Karpas-422 (cell line): ENCODE measurements at regions not wholly inside any gene's neighbourhood (a gene's known extent, or its start where the extent isn't known, plus 50 kb on each side); places are given as distances from the start of the nearest gene placed in this dataset.
"Not testable (repeated sequence)": the region's sequence is repeated elsewhere in the genome, so short reads cannot be mapped to it uniquely, and the experiment has no call there.

Experiments used
- DNase-seq: peaks from one replicate; pipeline ENCODE4 v3.0.0-alpha.2; 2015
- H2AFZ ChIP-seq: fragments of 200-600 bp; sonication (generic); 2 replicates; pipeline ENCODE4 v1.6.1; 2014; ENCODE audit warnings: antibody characterized with exemption, low read length, mixed read lengths
- H3K27ac ChIP-seq: fragments of 200-600 bp; sonication (generic); 2 replicates; pipeline ENCODE4 v1.5.1; 2014; ENCODE audit warnings: mild to moderate bottlenecking, low read length, moderate library complexity
- H3K27me3 ChIP-seq: fragments of 200-600 bp; sonication (generic); 2 replicates; pipeline ENCODE4 v1.6.1; 2014; ENCODE audit warnings: low read length, mixed read lengths
- H3K36me3 ChIP-seq: fragments of 200-600 bp; sonication (generic); 2 replicates; pipeline ENCODE4 v1.6.1; 2014; ENCODE audit warnings: low read length, mixed read lengths; ENCODE audit not compliant: insufficient read depth
- H3K4me1 ChIP-seq: fragments of 200-600 bp; sonication (generic); 2 replicates; pipeline ENCODE4 v1.6.1; 2014; ENCODE audit warnings: mild to moderate bottlenecking, low read length, mixed read lengths
- H3K4me2 ChIP-seq: fragments of 200-600 bp; sonication (generic); 2 replicates; pipeline ENCODE4 v1.6.1; 2014; ENCODE audit warnings: low read length, low read depth, mild to moderate bottlenecking; ENCODE audit not compliant: poor library complexity, severe bottlenecking
- H3K4me3 ChIP-seq: fragments of 200-600 bp; sonication (generic); 2 replicates; pipeline ENCODE4 v1.5.1; 2014; ENCODE audit warnings: mild to moderate bottlenecking, antibody characterized with exemption, low read length, mixed read lengths
- H3K79me2 ChIP-seq: fragments of 200-600 bp; sonication (generic); 2 replicates; pipeline ENCODE4 v1.6.1; 2014; ENCODE audit warnings: mild to moderate bottlenecking, low read length, mixed read lengths
- H3K9ac ChIP-seq: fragments of 200-600 bp; sonication (generic); 2 replicates; pipeline ENCODE4 v1.6.0; 2014; ENCODE audit warnings: low read length
- H3K9me2 ChIP-seq: fragments of 200-600 bp; sonication (generic), shearing (Covaris generic); replicated peaks from 2 replicates; pipeline ENCODE4 v1.6.0; 2014; ENCODE audit warnings: mild to moderate bottlenecking, low read length, moderate library complexity; ENCODE audit not compliant: insufficient read depth
- H3K9me3 ChIP-seq: fragments of 300-700, 200-600 bp; sonication (generic); 2 replicates; pipeline ENCODE4 v1.6.1; 2014; ENCODE audit warnings: low read length, mixed read lengths
- H4K20me1 ChIP-seq: fragments of 200-600 bp; sonication (generic); 2 replicates; pipeline ENCODE4 v1.6.1; 2014; ENCODE audit warnings: mild to moderate bottlenecking, antibody characterized with exemption, low read length, low read depth; ENCODE audit not compliant: insufficient read depth

DNA sequence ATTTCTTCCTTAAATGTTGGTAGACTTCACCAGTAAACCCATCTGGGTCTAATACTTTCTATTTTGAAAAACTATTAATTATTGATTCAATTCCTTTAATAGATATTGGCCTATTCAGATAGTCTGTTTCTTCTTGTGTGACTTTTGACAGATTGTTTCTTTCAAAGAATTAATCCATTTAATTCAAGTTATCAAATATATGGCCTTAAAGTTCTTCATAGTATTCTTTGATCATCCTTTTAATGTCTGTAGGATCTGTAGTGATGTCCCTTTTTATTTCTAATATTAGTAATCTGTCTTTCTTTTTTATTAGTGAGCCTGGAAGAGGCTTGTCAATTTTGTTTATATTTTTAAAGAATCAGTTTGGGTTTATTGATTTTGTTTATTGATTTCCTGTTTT is 190.0 kb downstream of the SLC38A4 start:
- Histone ChIP-seq H3K4me1 (no peaks in the 10 kb centered on the region), H4K20me1 (no peaks in the 10 kb centered on the region), H3K36me3 (no peaks in the 10 kb centered on the region), H3K27ac (no peak overlapping the region), H3K9me2 (no peaks in the 10 kb centered on the region), H3K9me3 (no peaks in the 10 kb centered on the region), H3K79me2 (no peaks in the 10 kb centered on the region), H3K4me3 (no peak overlapping the region), H3K9ac (no peak overlapping the region), H3K27me3 (no peaks in the 10 kb centered on the region), H2AFZ (no peak overlapping the region), H3K4me2 (no peak overlapping the region)
- no peak for DNase-seq

DNA sequence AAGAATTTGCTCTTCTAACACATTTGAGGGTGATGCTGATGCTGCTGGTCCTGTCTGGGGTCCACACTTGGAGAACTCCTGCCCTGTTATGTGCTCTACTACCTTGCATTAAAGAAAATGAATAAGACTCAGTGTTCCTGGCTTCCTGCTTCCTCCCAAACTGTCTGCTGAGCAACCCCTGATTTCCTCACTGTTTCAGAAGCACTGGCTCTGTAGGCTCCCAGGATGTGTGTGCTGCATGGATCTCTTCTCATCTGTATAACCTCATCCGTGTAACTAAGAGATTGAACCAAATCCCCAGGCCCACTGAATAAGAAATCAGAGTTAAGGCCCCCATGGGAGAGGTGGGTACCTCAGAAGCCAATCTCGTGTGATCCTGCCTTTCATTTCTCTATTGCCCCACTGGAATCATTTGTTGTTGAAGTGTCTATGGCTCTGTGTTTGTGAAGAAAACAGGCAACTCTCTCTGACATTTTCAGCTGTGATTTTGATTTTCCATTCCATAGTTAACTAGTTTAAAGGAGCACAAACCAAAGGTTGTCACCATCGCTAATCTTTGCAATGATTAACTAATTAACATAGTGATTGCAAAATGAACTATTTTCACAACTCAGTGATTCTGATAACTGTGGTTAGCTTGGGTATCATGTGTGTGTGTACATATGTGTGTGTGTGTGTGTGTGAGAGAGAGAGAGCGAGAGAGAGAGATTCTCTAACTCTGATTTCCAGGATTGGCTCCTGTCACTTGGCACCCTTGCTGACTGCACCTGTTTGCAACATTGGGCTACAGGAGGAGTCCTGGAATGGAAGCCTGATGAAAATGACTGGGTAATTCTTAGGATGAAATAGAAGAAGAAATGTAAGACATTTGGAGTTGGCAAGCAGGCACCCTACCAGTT is 196.2 kb downstream of the SLC38A4 start:
- Histone ChIP-seq H3K27ac (no peak overlapping the region), H3K27me3 (no peaks in the 10 kb centered on the region)

DNA sequence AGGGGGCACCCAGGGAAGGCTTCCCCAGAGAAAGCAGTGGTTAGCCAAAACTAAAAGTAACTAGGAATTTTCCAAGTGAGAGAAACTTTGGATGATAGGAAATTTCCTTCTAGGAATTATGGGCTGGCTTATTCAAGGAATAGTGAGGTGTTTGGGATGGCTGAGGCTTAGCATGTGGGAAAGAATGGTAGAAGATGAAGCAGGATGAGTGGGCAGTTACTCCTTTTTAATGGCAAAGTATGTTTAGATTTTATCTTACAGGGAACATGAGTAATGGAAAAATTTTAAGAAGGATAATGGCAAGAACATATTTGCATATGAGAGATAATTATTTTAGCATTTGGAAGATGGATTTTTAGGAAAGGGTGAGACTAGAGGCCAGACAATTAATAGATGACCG is 197.6 kb downstream of the SLC38A4 start:
- Histone ChIP-seq H3K4me3 (no peak overlapping the region), H3K4me1 (no peaks in the 10 kb centered on the region), H2AFZ (no peak overlapping the region), H3K36me3 (no peaks in the 10 kb centered on the region), H3K9me2 (no peaks in the 10 kb centered on the region), H3K27me3 (no peaks in the 10 kb centered on the region; the same call in 1 of the 2 replicates), H3K4me2 (no peak overlapping the region), H4K20me1 (no peaks in the 10 kb centered on the region), H3K79me2 (no peaks in the 10 kb centered on the region), H3K9ac (no peak overlapping the region), H3K9me3 (no peaks in the 10 kb centered on the region), H3K27ac (no peak overlapping the region)
- DNase-seq: no peak

More for the DNA sequence above, 196.2 kb downstream of the SLC38A4 start:
- no peak overlapping the region for H3K4me3 ChIP-seq
- no peaks in the 10 kb centered on the region for H3K9me2 ChIP-seq
- no peaks in the 10 kb centered on the region for H4K20me1 ChIP-seq
- H3K9ac ChIP-seq: no peak overlapping the region
- no peaks in the 10 kb centered on the region for H3K79me2 ChIP-seq
- H3K36me3 ChIP-seq: no peaks in the 10 kb centered on the region
- no peaks in the 10 kb centered on the region for H3K9me3 ChIP-seq
- no peak overlapping the region for H2AFZ ChIP-seq
- no peak overlapping the region for H3K4me2 ChIP-seq
- H3K4me1 ChIP-seq: no peaks in the 10 kb centered on the region
- DNase-seq: no peak

DNA sequence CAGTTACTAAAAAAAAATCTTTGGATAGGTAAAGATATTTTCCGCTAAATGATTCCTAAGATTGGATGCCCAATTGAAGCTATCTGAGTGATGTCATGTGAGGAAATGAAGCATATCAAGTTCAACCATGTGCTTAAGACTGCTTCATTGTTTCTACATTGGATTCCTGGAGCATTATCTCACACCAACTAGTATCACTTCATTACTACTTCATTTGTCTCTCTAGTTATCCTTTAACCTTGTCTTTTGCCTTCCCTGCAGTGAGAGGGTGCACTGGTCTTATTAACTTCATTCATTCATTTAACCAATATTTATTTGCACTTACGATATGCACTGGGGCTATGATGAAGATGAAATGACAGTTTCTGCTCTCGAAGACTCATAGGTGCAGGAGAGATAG is 198.1 kb downstream of the SLC38A4 start:
- no peaks in the 10 kb centered on the region for H3K9me2 ChIP-seq
- no peaks in the 10 kb centered on the region for H4K20me1 ChIP-seq
- H3K79me2 ChIP-seq: no peaks in the 10 kb centered on the region
- no peak overlapping the region for H3K4me2 ChIP-seq
- no peaks in the 10 kb centered on the region; the same call in 1 of the 2 replicates for H3K27me3 ChIP-seq
- no peak overlapping the region for H3K27ac ChIP-seq
- no peaks in the 10 kb centered on the region for H3K4me1 ChIP-seq
- H3K36me3 ChIP-seq: no peaks in the 10 kb centered on the region
- no peak overlapping the region for H2AFZ ChIP-seq
- DNase-seq: no peak
- no peak overlapping the region for H3K9ac ChIP-seq
- H3K9me3 ChIP-seq: no peaks in the 10 kb centered on the region
- no peak overlapping the region for H3K4me3 ChIP-seq

DNA sequence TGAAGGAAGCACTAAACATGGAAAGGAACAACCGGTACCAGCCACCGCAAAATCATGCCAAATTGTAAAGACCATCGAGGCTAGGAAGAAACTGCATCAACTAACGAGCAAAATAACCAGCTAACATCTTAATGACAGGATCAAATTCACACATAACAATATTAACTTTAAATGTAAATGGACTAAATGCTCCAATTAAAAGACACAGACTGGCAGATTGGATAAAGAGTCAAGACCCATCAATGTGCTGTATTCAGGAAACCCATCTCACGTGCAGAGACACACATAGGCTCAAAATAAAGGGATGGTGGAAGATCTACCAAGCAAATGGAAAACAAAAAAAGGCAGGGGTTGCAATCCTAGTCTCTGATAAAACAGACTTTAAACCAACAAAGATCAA is 206.3 kb downstream of the SLC38A4 start:
- H3K36me3 ChIP-seq, H3K4me2 ChIP-seq, H3K27ac ChIP-seq, H3K9me2 ChIP-seq, H4K20me1 ChIP-seq, H3K9me3 ChIP-seq, H3K79me2 ChIP-seq, H2AFZ ChIP-seq, H3K4me1 ChIP-seq, H3K27me3 ChIP-seq, H3K4me3 ChIP-seq, H3K9ac ChIP-seq, DNase-seq: not testable (repeated sequence)

DNA sequence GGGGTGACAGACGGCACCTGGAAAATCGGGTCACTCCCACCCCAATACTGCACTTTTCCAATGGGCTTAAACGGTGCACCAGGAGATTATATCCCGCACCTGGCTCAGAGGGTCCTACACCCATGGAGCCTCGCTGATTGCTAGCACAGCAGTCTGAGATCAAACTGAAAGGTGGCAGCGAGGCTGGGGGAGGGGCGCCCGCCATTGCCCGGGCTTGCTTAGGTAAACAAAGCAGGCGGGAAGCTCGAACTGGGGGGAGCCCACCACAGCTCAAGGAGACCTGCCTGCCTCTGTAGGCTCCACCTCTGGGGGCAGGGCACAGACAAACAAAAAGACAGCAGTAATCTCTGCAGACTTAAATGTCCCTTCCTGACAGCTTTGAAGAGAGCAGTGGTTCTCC is 208.1 kb downstream of the SLC38A4 start:
- not testable (repeated sequence) for H3K36me3 ChIP-seq, H3K27me3 ChIP-seq, H3K27ac ChIP-seq, H3K9me2 ChIP-seq, H2AFZ ChIP-seq, H3K9ac ChIP-seq, H3K4me1 ChIP-seq, H3K79me2 ChIP-seq, H4K20me1 ChIP-seq, H3K9me3 ChIP-seq, H3K4me3 ChIP-seq, DNase-seq, H3K4me2 ChIP-seq

DNA sequence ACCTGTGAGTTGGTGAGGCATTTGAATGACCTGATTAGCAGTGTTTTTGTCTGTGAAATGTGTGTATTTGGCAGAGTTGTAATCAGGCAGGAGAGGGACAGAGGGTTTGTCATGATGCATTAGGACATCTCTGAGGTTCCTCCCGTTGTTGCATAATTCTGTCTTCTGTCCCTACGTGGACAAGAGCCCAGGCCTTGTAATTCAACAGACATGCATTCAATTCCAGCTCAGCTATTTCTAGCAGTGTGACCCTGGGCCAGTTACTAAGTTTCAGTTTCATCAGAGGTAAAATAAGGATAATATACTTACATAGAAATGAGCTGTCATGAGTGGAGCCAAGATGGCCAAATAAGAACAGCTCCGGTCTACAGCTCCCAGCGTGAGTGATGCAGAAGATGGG is 208.6 kb downstream of the SLC38A4 start:
- H3K4me2 ChIP-seq: no peak overlapping the region
- H3K36me3 ChIP-seq: no peaks in the 10 kb centered on the region
- no peaks in the 10 kb centered on the region for H4K20me1 ChIP-seq
- no peak overlapping the region for H3K4me3 ChIP-seq
- no peak overlapping the region for H3K27ac ChIP-seq
- H2AFZ ChIP-seq: no peak overlapping the region
- H3K4me1 ChIP-seq: no peaks in the 10 kb centered on the region
- H3K9me3 ChIP-seq: no peaks in the 10 kb centered on the region
- no peak overlapping the region for H3K9ac ChIP-seq
- H3K9me2 ChIP-seq: no peaks in the 10 kb centered on the region
- 0 out of 2 replicates have a peak, but pooled peaks cover 2% of the 10 kb centered on the region for H3K27me3 ChIP-seq
- H3K79me2 ChIP-seq: no peaks in the 10 kb centered on the region
- no peak for DNase-seq

DNA sequence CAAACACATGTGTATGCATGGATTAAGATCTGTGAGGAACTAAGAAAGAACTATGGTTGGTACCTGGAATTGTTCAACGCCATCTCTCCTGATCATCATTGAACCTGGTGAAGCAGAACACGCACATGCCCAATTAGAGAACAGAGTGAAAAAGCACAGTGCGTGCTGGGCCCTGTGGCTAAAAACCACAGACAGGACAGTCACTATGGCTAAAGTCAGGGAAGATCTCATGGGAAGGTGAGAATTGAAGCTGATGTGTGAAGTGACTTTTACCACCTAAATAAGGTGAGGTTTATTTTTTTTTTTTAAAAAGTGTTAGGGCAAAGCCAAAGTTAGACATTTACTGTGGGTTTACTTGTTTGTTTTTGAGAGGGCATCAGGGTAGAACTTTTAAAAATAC is 215.0 kb downstream of the SLC38A4 start:
- H3K4me1 ChIP-seq: no peaks in the 10 kb centered on the region
- H3K36me3 ChIP-seq: no peaks in the 10 kb centered on the region
- H3K9me2 ChIP-seq: no peaks in the 10 kb centered on the region
- H3K9me3 ChIP-seq: no peaks in the 10 kb centered on the region
- H4K20me1 ChIP-seq: no peaks in the 10 kb centered on the region
- H3K79me2 ChIP-seq: no peaks in the 10 kb centered on the region
- DNase-seq: no peak
- H3K27me3 ChIP-seq: 0 out of 2 replicates have a peak, but pooled peaks cover 2% of the 10 kb centered on the region
- no peak overlapping the region for H3K27ac ChIP-seq
- H3K4me3 ChIP-seq: no peak overlapping the region
- no peak overlapping the region for H3K9ac ChIP-seq
- H2AFZ ChIP-seq: no peak overlapping the region
- H3K4me2 ChIP-seq: no peak overlapping the region
